ENCODE measurements at regions not wholly inside any gene's neighbourhood (a gene's known extent, or its start where the extent isn't known, plus 50 kb on each side); places are given as distances from the start of the nearest gene placed in this dataset.

DNA sequence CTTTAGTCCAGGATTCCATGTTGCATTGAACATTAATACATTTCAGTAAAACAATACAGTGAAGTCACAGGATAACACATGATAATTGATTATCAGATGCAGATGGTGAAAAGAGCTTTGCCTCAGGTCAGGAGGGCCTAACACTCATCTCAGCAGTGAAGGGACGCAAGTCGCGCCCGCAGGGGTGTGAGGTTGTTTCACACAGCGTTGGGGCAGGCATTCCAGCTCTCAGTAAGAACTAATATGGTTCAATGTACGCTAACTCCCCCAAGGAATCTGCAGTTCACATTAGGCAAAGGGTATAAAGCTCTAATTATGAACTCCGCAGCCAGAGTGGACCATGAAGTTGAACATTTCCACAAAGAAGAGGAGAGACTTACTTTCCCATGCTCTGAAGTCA, 53.1 kb upstream of the ATL2 start:
- TF ChIP-seq POLR2A (IDR thresholded peaks at IDR 0.05), result no peak
- TF ChIP-seq, protein P1, sequence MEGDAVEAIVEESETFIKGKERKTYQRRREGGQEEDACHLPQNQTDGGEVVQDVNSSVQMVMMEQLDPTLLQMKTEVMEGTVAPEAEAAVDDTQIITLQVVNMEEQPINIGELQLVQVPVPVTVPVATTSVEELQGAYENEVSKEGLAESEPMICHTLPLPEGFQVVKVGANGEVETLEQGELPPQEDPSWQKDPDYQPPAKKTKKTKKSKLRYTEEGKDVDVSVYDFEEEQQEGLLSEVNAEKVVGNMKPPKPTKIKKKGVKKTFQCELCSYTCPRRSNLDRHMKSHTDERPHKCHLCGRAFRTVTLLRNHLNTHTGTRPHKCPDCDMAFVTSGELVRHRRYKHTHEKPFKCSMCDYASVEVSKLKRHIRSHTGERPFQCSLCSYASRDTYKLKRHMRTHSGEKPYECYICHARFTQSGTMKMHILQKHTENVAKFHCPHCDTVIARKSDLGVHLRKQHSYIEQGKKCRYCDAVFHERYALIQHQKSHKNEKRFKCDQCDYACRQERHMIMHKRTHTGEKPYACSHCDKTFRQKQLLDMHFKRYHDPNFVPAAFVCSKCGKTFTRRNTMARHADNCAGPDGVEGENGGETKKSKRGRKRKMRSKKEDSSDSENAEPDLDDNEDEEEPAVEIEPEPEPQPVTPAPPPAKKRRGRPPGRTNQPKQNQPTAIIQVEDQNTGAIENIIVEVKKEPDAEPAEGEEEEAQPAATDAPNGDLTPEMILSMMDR (IDR thresholded peaks at IDR 0.05), result no peak

All from right lobe of liver (tissue), 4 donors.